Keratinocyte (primary cell): ENCODE measurements at regions not wholly inside any gene's neighbourhood (a gene's known extent, or its start where the extent isn't known, plus 50 kb on each side); places are given as distances from the start of the nearest gene placed in this dataset.

Experiments
- DNase-seq: peaks from one replicate; pipeline ENCODE4 v3.0.0-alpha.2; 2011; ENCODE audit warnings: low read depth, missing footprints, low spot score
- FAIRE-seq: peaks from 2 replicates; lab custom pipeline; 2011; peaks lifted over from hg19 to GRCh38; lab: Jason Lieb, UNC
- H2AFZ ChIP-seq: 2 replicates; pipeline ENCODE4 v1.6.0; 2012; ENCODE audit warnings: low read length, control low read depth, inconsistent platforms; ENCODE audit not compliant: control insufficient read depth
- H3K27ac ChIP-seq: 2 replicates; pipeline ENCODE4 v1.5.1; 2011; ENCODE audit warnings: low read length; ENCODE audit not compliant: control insufficient read depth, insufficient read depth
- H3K27me3 ChIP-seq: 3 replicates; pipeline ENCODE4 v1.6.0; 2011; ENCODE audit warnings: low read length; ENCODE audit not compliant: control insufficient read depth, insufficient read depth; ENCODE audit errors: extremely low read depth
- H3K36me3 ChIP-seq, 2 experiments: 2 replicates in 1 of 2; 3 replicates in 1 of 2; pipeline ENCODE4 v1.5.1; 2011; ENCODE audit warnings: low read length in 2 of 2, mild to moderate bottlenecking in 1 of 2; ENCODE audit not compliant: control insufficient read depth in 2 of 2, insufficient read depth in 2 of 2; ENCODE audit errors: extremely low read depth in 1 of 2
- H3K4me1 ChIP-seq: 3 replicates; pipeline ENCODE4 v1.5.1; 2011; ENCODE audit warnings: low read length; ENCODE audit not compliant: control insufficient read depth, insufficient read depth; ENCODE audit errors: extremely low read depth
- H3K4me2 ChIP-seq: 3 replicates; pipeline ENCODE4 v1.6.0; 2011; ENCODE audit warnings: low read depth, low read length; ENCODE audit not compliant: control insufficient read depth, insufficient read depth; ENCODE audit errors: extremely low read depth
- H3K4me3 ChIP-seq, 3 experiments: fragments of 200-600 bp in 1 of 3; sonication (generic) in 1 of 3; 2 replicates in 2 of 3; 3 replicates in 1 of 3; pipeline ENCODE4 v1.5.1; 2011 to 2016; ENCODE audit warnings: low read length in 3 of 3, mild to moderate bottlenecking in 3 of 3, control low read depth in 2 of 3, inconsistent platforms in 1 of 3, low read depth in 1 of 3, mixed read lengths in 1 of 3, mixed run types in 1 of 3, moderate library complexity in 1 of 3; ENCODE audit not compliant: control insufficient read depth in 2 of 3, insufficient read depth in 2 of 3; ENCODE audit errors: extremely low read depth in 1 of 3
- H3K79me2 ChIP-seq: 2 replicates; pipeline ENCODE4 v1.6.0; 2012; ENCODE audit warnings: low read length; ENCODE audit not compliant: control insufficient read depth, insufficient read depth
- H3K9ac ChIP-seq: 3 replicates; pipeline ENCODE4 v1.6.0; 2011; ENCODE audit warnings: low read length; ENCODE audit not compliant: control insufficient read depth, insufficient read depth; ENCODE audit errors: extremely low read depth
- H3K9me1 ChIP-seq: 3 replicates; pipeline ENCODE4 v1.6.0; 2011; ENCODE audit warnings: low read length; ENCODE audit not compliant: control insufficient read depth, insufficient read depth; ENCODE audit errors: extremely low read depth
- H3K9me3 ChIP-seq: 2 replicates; pipeline ENCODE4 v1.5.1; 2012; ENCODE audit warnings: low read depth, low read length; ENCODE audit not compliant: control insufficient read depth
- H4K20me1 ChIP-seq: 3 replicates; pipeline ENCODE4 v1.6.0; 2011; ENCODE audit warnings: low read length; ENCODE audit not compliant: control insufficient read depth, insufficient read depth; ENCODE audit errors: extremely low read depth
- EZH2 ChIP-seq: IDR thresholded peaks from one replicate; pipeline ENCODE4 v1.6.1; 2012; ENCODE audit warnings: inconsistent platforms, mild to moderate bottlenecking, low read length, moderate library complexity
- dilution Hi-C: fragments of 300-500 bp; cut with MboI; formaldehyde crosslinking; loops from one replicate; pipeline ENCODE4 v1.7.0; 2020; ENCODE audit warnings: low sequenced_read_pairs; ENCODE audit not compliant: extremely low pct_ligation_motif_present
- TF ChIP-seq, protein P1 (sequence below), 3 experiments: IDR thresholded peaks in 1 of 3; conservative IDR thresholded peaks in 1 of 3; optimal IDR thresholded peaks in 1 of 3; 2 replicates in 2 of 3; 3 replicates in 1 of 3; pipeline versions ENCODE3 to v1.5.1; 2011; ENCODE audit warnings: low read length in 3 of 3, mild to moderate bottlenecking in 3 of 3, moderate library complexity in 2 of 3, control low read depth in 1 of 3, inconsistent platforms in 1 of 3; ENCODE audit not compliant: insufficient read depth in 2 of 3; ENCODE audit errors: extremely low read depth in 1 of 3

DNA sequence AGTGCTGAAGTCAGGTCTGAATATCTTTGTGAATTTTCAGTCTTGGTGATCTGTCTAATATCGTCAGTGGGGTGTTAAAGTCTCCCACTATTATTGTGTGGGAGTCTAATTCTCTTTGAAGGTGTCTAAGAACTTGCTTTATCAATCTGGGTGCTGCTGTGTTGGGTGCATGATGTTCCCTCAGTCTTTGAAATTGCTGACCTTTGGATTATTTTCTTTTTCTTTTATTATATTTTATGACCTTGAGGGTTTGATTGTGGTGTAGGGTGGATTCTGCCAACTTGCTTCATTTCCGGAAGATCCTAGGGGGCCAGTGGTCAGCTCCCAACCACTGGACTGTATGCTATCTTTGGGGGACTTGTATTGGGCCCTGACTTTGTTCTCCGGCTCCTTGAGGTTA, 415.3 kb downstream of the USP25 start:
- H4K20me1 ChIP-seq = no peaks in the 10 kb centered on the region
- no peaks in the 10 kb centered on the region for H3K27me3 ChIP-seq
- H3K4me1 ChIP-seq = no peaks in the 10 kb centered on the region
- no peaks in the 10 kb centered on the region for H3K9me1 ChIP-seq
- no peak overlapping the region for H3K4me3 ChIP-seq
- dilution Hi-C loops = no loop called here
- H3K9me3 ChIP-seq = no peaks in the 10 kb centered on the region
- no peak overlapping the region for H3K4me2 ChIP-seq
- no peaks in the 10 kb centered on the region for H3K36me3 ChIP-seq
- FAIRE-seq (no peak), DNase-seq (no peak)
- H3K79me2 ChIP-seq = no peaks in the 10 kb centered on the region
- no peak overlapping the region for H2AFZ ChIP-seq
- H3K27ac ChIP-seq = no peak overlapping the region
- no peak overlapping the region for H3K9ac ChIP-seq
- TF ChIP-seq, protein P1, sequence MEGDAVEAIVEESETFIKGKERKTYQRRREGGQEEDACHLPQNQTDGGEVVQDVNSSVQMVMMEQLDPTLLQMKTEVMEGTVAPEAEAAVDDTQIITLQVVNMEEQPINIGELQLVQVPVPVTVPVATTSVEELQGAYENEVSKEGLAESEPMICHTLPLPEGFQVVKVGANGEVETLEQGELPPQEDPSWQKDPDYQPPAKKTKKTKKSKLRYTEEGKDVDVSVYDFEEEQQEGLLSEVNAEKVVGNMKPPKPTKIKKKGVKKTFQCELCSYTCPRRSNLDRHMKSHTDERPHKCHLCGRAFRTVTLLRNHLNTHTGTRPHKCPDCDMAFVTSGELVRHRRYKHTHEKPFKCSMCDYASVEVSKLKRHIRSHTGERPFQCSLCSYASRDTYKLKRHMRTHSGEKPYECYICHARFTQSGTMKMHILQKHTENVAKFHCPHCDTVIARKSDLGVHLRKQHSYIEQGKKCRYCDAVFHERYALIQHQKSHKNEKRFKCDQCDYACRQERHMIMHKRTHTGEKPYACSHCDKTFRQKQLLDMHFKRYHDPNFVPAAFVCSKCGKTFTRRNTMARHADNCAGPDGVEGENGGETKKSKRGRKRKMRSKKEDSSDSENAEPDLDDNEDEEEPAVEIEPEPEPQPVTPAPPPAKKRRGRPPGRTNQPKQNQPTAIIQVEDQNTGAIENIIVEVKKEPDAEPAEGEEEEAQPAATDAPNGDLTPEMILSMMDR (optimal IDR thresholded peaks at IDR 0.05 in 1 of 3, IDR thresholded peaks at IDR 0.05 in 1 of 3, conservative IDR thresholded peaks at IDR 0.05 in 1 of 3; ENCODE audit: extremely low read depth in 1 of 3, insufficient read depth in 2 of 3, low read length in 3 of 3) = no peak
- no peak for TF ChIP-seq EZH2

GRCh38 chr21:16145479-16145878, 415.7 kb downstream of the USP25 start:
- H3K9me1 ChIP-seq = no peaks in the 10 kb centered on the region
- H3K4me1 ChIP-seq = no peaks in the 10 kb centered on the region
- H4K20me1 ChIP-seq = no peaks in the 10 kb centered on the region
- no peaks in the 10 kb centered on the region for H3K36me3 ChIP-seq
- H3K79me2 ChIP-seq = no peaks in the 10 kb centered on the region
- H3K27me3 ChIP-seq = no peaks in the 10 kb centered on the region
- dilution Hi-C loops = no loop called here
- H3K4me2 ChIP-seq = no peak overlapping the region
- H2AFZ ChIP-seq = no peak overlapping the region
- H3K4me3 ChIP-seq = no peak overlapping the region
- no peak overlapping the region for H3K27ac ChIP-seq
- no peak overlapping the region for H3K9ac ChIP-seq
- DNase-seq (no peak), FAIRE-seq (no peak)
- H3K9me3 ChIP-seq = no peaks in the 10 kb centered on the region
- no peak for TF ChIP-seq EZH2
- TF ChIP-seq, protein P1 (optimal IDR thresholded peaks at IDR 0.05 in 1 of 3, IDR thresholded peaks at IDR 0.05 in 1 of 3, conservative IDR thresholded peaks at IDR 0.05 in 1 of 3; ENCODE audit: extremely low read depth in 1 of 3, insufficient read depth in 2 of 3, low read length in 3 of 3) = no peak
